ENCODE measurements at regions not wholly inside any gene's neighbourhood (a gene's known extent, or its start where the extent isn't known, plus 50 kb on each side); places are given as distances from the start of the nearest gene placed in this dataset.

GRCh38 chr10:71045204-71045809 is 156.9 kb upstream of the PCBD1 start:
- DNase-seq (ENCODE audit: low spot score) = no peak

DNA sequence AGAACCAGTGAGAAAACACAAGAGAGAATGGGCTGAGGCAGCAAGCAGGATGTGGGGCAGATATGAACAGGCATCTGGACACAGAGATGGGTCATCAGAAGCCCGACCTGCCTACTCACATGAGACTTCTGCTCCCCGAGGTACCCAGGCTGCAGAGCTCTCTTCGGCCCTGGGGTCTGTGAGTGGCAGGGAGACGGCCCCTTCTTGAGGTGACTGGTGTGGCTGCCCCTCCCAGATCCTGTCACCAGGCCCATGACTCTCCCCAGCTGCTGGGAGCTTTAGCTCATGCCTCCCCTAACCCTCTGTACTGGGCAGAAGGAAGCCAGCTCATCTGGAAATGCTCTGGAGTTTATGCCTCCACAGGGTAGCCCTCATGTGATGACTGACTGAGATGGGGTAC is 157.6 kb upstream of the PCBD1 start:
- DNase-seq (ENCODE audit: low spot score) = no peak

GRCh38 chr10:71046747-71047146 is 158.4 kb upstream of the PCBD1 start:
- no peak for DNase-seq (ENCODE audit: low spot score)

DNA sequence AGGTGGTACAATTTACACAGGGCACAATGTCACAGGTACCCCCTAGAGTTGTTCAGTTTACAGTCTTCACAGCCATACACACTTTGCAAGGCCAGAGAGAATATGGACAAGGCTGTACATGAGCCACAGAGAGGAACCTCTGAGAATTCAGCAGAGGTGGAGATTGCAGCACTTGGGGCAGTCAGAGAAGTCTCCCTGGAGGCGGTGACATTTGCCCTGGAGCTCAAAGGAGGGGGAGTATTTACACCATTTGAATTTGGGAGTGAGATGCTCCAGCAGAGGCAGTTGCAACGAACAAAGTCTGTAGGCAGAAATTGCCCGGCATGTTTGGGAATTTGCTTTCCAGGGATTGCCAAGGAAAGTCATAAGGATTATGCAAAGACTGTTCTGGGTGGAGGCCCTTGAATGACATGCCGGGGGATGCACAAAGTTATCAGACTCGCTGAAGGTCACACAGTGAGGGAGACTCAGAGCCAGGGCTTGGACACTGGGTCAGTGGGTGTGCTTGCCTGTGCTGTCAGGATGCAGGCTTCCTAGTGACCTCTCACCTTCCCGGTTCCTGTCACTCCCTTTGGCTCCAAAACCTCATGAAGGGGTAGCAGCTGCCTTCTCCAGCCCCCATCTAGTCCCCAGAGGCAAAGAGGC is 160.7 kb upstream of the PCBD1 start:
- DNase-seq (ENCODE audit: low spot score) = no peak

DNA sequence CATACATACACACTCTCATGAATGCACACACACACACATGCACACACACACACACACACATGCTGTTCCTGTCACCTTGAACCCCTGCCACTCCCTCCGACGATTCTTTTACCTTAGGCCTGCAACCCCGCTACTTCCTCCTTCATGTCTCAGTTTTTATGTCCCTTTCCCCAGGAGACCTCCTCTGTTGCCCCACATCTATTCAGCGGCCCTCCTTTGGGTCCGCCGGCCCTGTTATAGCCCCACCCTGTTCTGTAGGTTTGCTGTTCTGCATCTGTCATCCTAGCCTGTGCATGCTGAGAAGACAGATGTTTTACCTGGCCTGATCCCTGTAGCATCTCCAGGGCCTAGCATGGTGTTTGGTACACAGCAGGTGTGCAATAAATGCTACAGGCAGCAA is 161.6 kb upstream of the PCBD1 start:
- no peak for DNase-seq (ENCODE audit: low spot score)

DNA sequence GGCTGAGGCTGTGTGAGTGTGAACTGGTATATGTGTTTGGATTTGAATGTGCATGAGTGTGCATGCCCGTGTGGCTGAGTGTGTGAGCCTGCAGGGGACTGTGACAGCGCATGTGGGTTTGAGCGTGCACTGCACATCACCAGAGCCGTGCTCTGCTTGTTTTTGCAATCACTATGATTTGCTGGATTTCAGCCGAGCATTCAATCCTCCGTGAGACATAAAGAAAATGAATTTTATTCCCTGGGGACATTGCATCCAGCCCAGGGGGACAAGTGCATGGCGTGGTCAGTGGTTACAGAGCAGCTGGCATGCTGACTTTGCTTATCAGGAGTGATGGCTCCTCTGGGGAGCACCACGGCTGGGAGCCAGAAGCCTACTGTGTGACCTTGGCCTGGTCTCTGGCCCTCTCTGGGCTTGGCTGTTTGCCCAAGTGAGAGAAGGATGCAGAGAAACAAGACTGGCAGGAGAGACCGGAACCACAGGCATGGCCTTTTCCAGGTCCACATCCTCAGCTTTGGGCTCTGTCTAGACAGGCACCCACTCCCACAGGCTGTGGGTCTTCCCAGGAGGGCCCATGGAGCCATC is 160.2 kb upstream of the UNC5B start:
- DNase-seq (ENCODE audit: low spot score) = no peak

- no peak for DNase-seq (ENCODE audit: low spot score)
These were observed 159.7 kb upstream of the UNC5B start for GRCh38 chr10:71052708-71053107.

DNA sequence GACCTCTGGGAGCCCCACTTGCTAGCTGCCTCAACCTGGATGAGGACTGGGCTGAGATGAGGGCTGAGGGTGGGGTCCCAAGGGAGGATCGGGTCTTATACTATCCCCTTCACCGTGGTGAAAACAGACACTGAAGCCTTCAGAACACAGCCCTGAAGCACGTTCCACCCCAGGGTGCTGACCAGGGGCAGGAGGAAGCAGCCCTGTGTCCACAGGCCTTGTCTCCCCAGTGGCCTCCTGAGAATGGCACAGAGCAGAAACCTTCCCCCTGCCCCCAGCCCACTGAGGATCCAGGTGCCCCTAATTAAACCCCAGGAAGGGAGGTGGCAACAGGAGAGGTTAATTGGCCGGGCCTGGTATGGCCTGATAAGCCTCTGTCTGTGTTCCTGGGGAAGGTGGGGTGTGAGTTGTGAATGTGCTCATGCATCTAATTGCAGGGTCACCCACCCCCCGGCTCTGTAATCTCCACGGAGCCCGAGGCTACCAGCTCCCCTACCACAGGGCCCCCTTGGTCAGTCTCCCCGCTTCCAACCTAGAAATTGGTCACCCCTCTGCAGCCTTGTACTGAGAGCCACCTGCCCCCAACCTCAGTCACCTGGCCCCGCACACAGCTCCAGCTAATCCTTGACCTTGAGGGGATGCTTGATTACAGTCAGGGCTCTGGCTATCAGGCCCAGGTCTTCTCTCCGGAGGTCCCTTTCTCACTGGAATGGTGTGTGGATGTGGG is 159.0 kb upstream of the UNC5B start:
- no peak for DNase-seq (ENCODE audit: low spot score)

- no peak for DNase-seq (ENCODE audit: low spot score)
These were observed 154.1 kb upstream of the UNC5B start for GRCh38 chr10:71058308-71058707.

DNA sequence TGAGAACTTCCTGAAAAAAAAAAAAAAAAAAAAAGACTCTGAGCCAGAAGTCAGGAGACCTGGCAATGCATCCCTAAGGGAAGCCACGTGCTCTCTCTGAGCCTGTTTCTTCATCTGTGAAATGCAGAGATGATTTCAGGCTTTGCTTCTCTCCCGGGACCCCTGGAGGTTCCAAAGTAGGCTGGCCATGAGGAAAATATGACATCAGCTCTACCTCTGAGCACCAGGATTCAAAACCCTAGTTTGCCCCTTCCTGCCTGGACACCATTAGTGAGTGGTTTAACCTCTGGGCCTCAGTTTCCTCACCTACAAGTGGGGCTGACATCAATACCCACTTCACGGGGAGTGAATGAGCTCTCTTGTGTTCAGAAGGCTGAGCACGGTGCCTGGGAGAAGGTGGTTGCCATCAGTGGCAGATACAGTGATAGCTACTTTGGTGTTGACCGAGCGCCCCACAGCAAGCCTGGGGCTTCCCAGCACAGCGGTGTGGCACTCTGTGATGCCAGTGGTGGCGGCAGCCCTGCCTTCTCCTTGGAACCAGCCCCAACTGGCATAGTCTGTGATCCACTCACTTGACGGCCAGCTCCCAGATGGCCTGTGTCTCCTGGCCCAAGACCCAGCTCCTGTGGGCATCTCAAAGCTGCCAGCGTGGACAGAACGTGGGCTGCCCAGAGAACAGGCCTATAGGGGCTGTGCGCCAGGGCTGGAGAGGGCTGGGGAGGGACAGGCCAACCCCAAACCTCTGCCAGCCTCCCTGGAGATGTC is 153.1 kb upstream of the UNC5B start:
- no peak for DNase-seq (ENCODE audit: low spot score)

DNA sequence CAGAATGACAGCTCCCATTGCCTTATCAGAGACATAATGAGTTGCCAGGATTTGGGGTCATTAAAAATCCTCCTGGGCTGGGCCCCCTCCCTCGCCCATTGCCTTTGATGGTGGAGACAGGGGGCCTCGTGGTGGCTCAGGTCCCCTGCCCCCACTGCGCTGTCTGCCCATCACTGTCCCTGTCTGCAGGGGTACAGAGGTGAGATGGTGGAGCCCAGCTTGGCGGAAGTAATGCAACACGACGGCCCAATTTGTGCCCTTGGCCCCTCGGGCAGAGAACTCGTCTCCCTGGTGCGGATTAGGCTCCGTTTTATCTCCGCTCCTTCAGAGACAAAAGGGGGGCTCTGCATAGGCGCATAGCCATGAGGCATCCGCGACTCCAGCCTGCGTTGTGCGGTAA is 152.4 kb upstream of the UNC5B start:
- no peak for DNase-seq (ENCODE audit: low spot score)

GRCh38 chr10:71060476-71061426 is 151.6 kb upstream of the UNC5B start:
- no peak for DNase-seq (ENCODE audit: low spot score)

DNA sequence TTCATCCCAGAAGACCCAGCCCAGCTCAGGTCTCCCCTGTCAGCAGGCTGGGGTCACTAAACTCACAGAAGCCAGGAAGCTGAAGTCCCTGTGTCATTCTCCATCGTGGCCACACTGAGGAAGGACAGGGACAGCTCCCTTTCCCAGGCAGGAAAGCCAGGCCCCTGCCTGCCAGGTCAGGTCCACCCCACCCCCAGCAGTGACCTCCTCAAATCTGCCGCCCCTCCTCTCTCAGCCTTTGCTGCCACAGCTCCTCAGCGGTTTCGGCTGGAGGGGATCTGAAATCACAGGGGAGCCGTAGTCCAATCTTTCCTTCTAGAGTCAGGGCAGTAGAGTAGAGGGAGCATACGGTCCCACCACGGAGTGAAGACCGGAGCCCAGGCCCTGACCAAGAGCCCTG is 150.9 kb upstream of the UNC5B start:
- no peak for DNase-seq (ENCODE audit: low spot score)

GRCh38 chr10:71062156-71062555 is 150.2 kb upstream of the UNC5B start:
- no peak for DNase-seq (ENCODE audit: low spot score)

- DNase-seq (ENCODE audit: low spot score) = no peak
These were observed 149.0 kb upstream of the UNC5B start for GRCh38 chr10:71063401-71063800.

GRCh38 chr10:71064413-71065118 is 147.8 kb upstream of the UNC5B start:
- peak; percentile 8 for DNase-seq (ENCODE audit: low spot score)

- DNase-seq (ENCODE audit: low spot score) = no peak
These were observed 146.7 kb upstream of the UNC5B start for GRCh38 chr10:71065659-71066058.

GRCh38 chr10:71066600-71066999 is 145.8 kb upstream of the UNC5B start:
- no peak for DNase-seq (ENCODE audit: low spot score)

DNA sequence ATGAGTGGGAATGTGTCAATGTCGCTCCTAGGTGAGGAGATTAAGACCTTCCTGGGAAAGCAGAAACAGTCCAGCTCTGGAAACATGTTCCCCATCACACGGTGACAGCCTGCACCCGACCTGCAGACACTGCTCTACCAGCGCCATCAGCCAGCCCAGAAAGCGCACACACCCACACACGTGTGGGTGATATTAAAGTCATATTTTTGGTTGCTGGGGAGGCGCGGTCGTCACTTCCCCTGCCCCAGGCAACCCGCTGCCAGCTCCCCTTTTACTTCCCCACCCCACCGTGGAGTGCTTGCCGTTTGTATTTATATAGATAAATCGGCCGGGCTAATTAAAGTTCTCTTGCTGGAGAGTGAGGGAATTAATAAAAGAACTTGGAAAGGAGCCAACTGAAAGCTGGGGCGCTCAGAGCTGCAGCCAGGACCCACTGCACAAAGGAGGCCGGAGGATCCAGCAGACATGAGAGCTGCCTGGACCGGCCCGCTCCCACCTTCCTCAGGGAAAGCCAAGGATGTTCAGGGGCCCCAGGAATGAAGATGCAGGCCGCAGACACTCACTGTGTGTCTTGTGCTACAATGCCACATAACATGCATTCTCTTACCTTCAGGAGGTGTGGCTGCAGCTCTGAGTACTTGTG is 145.2 kb upstream of the UNC5B start:
- DNase-seq (ENCODE audit: low spot score) = no peak

- peak; percentile 23 for DNase-seq (ENCODE audit: low spot score)
These were observed 143.5 kb upstream of the UNC5B start for GRCh38 chr10:71068861-71069271.
